ENCODE measurements at regions not wholly inside any gene's neighbourhood (a gene's known extent, or its start where the extent isn't known, plus 50 kb on each side); places are given as distances from the start of the nearest gene placed in this dataset.

GRCh38 chr5:6269925-6270324, 108.4 kb downstream of the MED10 start:
- Histone ChIP-seq H3K9ac (no peak overlapping the region), H3K4me1 (peaks cover 13% of the 10 kb centered on the region), H2AFZ (replicated peaks) (no peak overlapping the region), H3F3A (ENCODE audit: low read depth) (no peaks in the 10 kb centered on the region), H3K36me3 (no peaks in the 10 kb centered on the region), H3K79me2 (ENCODE audit: low read depth) (no peaks in the 10 kb centered on the region), H3K27ac (no peak overlapping the region), H3K9me3 (ENCODE audit: low read depth) (no peaks in the 10 kb centered on the region), H3K4me3 (no peak overlapping the region), H3K4me2 (no peak overlapping the region), H3K27me3 (no peaks in the 10 kb centered on the region), H4K20me1 (ENCODE audit: low read depth) (no peaks in the 10 kb centered on the region)
- Mint-ChIP-seq H3K9me3 (peaks cover 5% of the 10 kb centered on the region), H3K4me3 (no peak overlapping the region), H3K36me3 (no peaks in the 10 kb centered on the region), H3K27me3 (ENCODE audit: insufficient read depth, low read depth) (peaks cover 7% of the 10 kb centered on the region), H3K4me1 (no peaks in the 10 kb centered on the region), H3K27ac (no peak overlapping the region)
- TF ChIP-seq EZH2phosphoT487 (IDR thresholded peaks at IDR 0.05), result no peak
- no peak for TF ChIP-seq CTCF (IDR thresholded peaks at IDR 0.05)
- TF ChIP-seq EZH2 (IDR thresholded peaks at IDR 0.05), result no peak
- DNase-seq (ENCODE audit: low spot score), result no peak

DNA sequence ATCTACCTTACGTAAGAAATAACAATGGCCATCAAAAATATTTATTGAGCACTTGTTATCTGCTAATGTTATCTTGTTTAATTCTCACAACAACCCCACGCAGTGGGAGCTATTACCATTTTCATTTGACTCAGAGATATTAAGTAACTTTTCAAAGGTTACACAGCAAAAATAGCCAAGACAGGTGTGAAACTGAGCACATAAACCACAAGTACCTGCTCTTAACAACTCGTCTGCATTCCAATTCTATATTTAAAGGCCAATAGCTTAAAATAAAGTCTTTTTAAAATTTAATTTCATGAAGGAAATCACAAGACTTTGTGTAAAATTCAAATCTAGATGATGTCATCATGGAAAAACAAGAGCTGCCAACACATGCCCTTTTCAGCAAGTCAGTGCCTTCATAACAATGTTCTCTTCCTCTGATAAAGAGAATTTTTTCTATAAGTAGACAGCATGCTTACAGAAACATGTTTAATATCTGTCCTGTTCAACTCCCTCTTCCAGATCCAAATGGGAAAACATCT, 111.6 kb downstream of the MED10 start:
- no peaks in the 10 kb centered on the region for H4K20me1 ChIP-seq (ENCODE audit: low read depth)
- TF ChIP-seq CTCF (IDR thresholded peaks at IDR 0.05) (no peak), EZH2 (IDR thresholded peaks at IDR 0.05) (no peak), EZH2phosphoT487 (IDR thresholded peaks at IDR 0.05) (no peak)

DNA sequence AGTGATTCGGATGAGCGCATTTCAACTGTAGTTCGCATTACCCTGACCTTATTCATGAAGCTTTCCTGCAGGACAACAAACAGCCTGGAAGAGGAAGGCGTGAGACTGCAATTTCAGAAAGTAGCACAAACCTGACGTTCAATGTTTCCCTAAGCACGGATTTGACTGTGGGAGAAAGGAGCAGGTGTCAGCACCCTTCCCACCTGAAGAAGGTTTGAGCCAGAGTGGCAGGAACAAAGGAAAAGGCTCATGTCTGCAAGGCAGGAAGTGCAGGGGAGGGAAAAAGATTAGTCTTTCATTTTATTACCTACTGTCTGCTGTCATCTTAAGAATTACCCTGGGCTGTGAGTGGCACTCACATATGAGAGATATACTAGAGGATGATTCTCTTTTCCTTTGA, 114.0 kb downstream of the MED10 start:
- H3K27me3 ChIP-seq, result no peaks in the 10 kb centered on the region
- H3K27ac ChIP-seq, result no peak overlapping the region
- no peak overlapping the region for H3K9ac ChIP-seq
- H3F3A ChIP-seq (ENCODE audit: low read depth), result no peaks in the 10 kb centered on the region
- Mint-ChIP-seq H3K4me1 (peaks cover 3% of the 10 kb centered on the region), H3K27ac (no peak overlapping the region), H3K36me3 (no peaks in the 10 kb centered on the region), H3K4me3 (no peak overlapping the region), H3K27me3 (ENCODE audit: insufficient read depth, low read depth) (peaks cover 10% of the 10 kb centered on the region), H3K9me3 (peaks cover 2% of the 10 kb centered on the region)
- H2AFZ ChIP-seq (replicated peaks), result no peak overlapping the region
- TF ChIP-seq EZH2 (IDR thresholded peaks at IDR 0.05), result no peak
- no peak for TF ChIP-seq EZH2phosphoT487 (IDR thresholded peaks at IDR 0.05)
- TF ChIP-seq CTCF (IDR thresholded peaks at IDR 0.05), result no peak
- no peak overlapping the region for H3K4me2 ChIP-seq
- DNase-seq (ENCODE audit: low spot score), result no peak
- no peaks in the 10 kb centered on the region for H3K4me1 ChIP-seq
- no peaks in the 10 kb centered on the region for H3K79me2 ChIP-seq (ENCODE audit: low read depth)
- no peaks in the 10 kb centered on the region for H4K20me1 ChIP-seq (ENCODE audit: low read depth)
- no peaks in the 10 kb centered on the region for H3K36me3 ChIP-seq
- no peaks in the 10 kb centered on the region for H3K9me3 ChIP-seq (ENCODE audit: low read depth)
- no peak overlapping the region for H3K4me3 ChIP-seq

More for the DNA sequence above, 111.6 kb downstream of the MED10 start:
- no peak overlapping the region for H3K4me3 ChIP-seq
- no peaks in the 10 kb centered on the region for H3K36me3 ChIP-seq
- H3F3A ChIP-seq (ENCODE audit: low read depth), result no peaks in the 10 kb centered on the region
- no peak overlapping the region for H3K27ac ChIP-seq
- H3K4me1 Mint-ChIP-seq, result peaks cover 3% of the 10 kb centered on the region
- H2AFZ ChIP-seq (replicated peaks), result no peak overlapping the region
- no peak overlapping the region for H3K27ac Mint-ChIP-seq
- no peak overlapping the region for H3K9ac ChIP-seq
- H3K4me2 ChIP-seq, result no peak overlapping the region
- no peak overlapping the region for H3K4me3 Mint-ChIP-seq
- no peaks in the 10 kb centered on the region for H3K4me1 ChIP-seq
- H3K9me3 ChIP-seq (ENCODE audit: low read depth), result no peaks in the 10 kb centered on the region
- H3K36me3 Mint-ChIP-seq, result no peaks in the 10 kb centered on the region
- no peak for DNase-seq (ENCODE audit: low spot score)
- H3K9me3 Mint-ChIP-seq, result peaks cover 3% of the 10 kb centered on the region
- no peaks in the 10 kb centered on the region for H3K27me3 ChIP-seq
- H3K79me2 ChIP-seq (ENCODE audit: low read depth), result no peaks in the 10 kb centered on the region
- peaks cover 7% of the 10 kb centered on the region for H3K27me3 Mint-ChIP-seq (ENCODE audit: insufficient read depth, low read depth)

Data from neural progenitor cell (in vitro differentiated cells).